ENCODE measurements at regions not wholly inside any gene's neighbourhood (a gene's known extent, or its start where the extent isn't known, plus 50 kb on each side); places are given as distances from the start of the nearest gene placed in this dataset.

GRCh38 chr2:43013821-43014345 is 212.5 kb downstream of the ZFP36L2 start:
- no peak overlapping the region for H3K9ac ChIP-seq (ENCODE audit: control insufficient read depth, extremely low read depth, insufficient read depth, low read length)
- no peaks in the 10 kb centered on the region for H3K9me3 ChIP-seq (ENCODE audit: control insufficient read depth, low read depth, low read length)
- no peaks in the 10 kb centered on the region for H4K20me1 ChIP-seq (ENCODE audit: control insufficient read depth, extremely low read depth, insufficient read depth, low read length)
- DNase-seq (ENCODE audit: low read depth, low spot score) = no peak
- H3K9me1 ChIP-seq (ENCODE audit: control insufficient read depth, extremely low read depth, insufficient read depth, low read length) = no peaks in the 10 kb centered on the region
- peaks cover 37% of the 10 kb centered on the region for H3K4me1 ChIP-seq (ENCODE audit: control insufficient read depth, extremely low read depth, insufficient read depth, low read length)
- H3K4me2 ChIP-seq (ENCODE audit: control insufficient read depth, extremely low read depth, insufficient read depth, low read depth, low read length) = no peak overlapping the region
- no peak for TF ChIP-seq EZH2 (IDR thresholded peaks at IDR 0.05; ENCODE audit: low read length)
- TF ChIP-seq CTCF (optimal IDR thresholded peaks at IDR 0.05 in 1 of 3, IDR thresholded peaks at IDR 0.05 in 1 of 3, conservative IDR thresholded peaks at IDR 0.05 in 1 of 3; ENCODE audit: extremely low read depth in 1 of 3, insufficient read depth in 2 of 3, low read length in 3 of 3) = no peak
- H3K4me3 ChIP-seq (ENCODE audit: control insufficient read depth in 2 of 3, extremely low read depth in 1 of 3, insufficient read depth in 2 of 3, low read depth in 1 of 3, low read length in 3 of 3) = no peak overlapping the region
- no peaks in the 10 kb centered on the region for H3K27me3 ChIP-seq (ENCODE audit: control insufficient read depth, extremely low read depth, insufficient read depth, low read length)
- H3K27ac ChIP-seq (ENCODE audit: control insufficient read depth, insufficient read depth, low read length) = no peak overlapping the region
- FAIRE-seq = no peak
- no peaks in the 10 kb centered on the region for H3K79me2 ChIP-seq (ENCODE audit: control insufficient read depth, insufficient read depth, low read length)
- dilution Hi-C loops (cut with MboI; ENCODE audit: extremely low pct_ligation_motif_present, low sequenced_read_pairs) = no loop called here
- peaks cover 0 to 1% of the 10 kb centered on the region in 2 experiments for H3K36me3 ChIP-seq (ENCODE audit: control insufficient read depth in 2 of 2, extremely low read depth in 1 of 2, insufficient read depth in 2 of 2, low read length in 2 of 2)
- no peak overlapping the region for H2AFZ ChIP-seq (ENCODE audit: control insufficient read depth, low read length)

- no peak for FAIRE-seq
- dilution Hi-C loops (cut with MboI; ENCODE audit: extremely low pct_ligation_motif_present, low sequenced_read_pairs) = no loop called here
- TF ChIP-seq EZH2 (IDR thresholded peaks at IDR 0.05; ENCODE audit: low read length) (no peak), CTCF (optimal IDR thresholded peaks at IDR 0.05 in 1 of 3, IDR thresholded peaks at IDR 0.05 in 1 of 3, conservative IDR thresholded peaks at IDR 0.05 in 1 of 3; ENCODE audit: extremely low read depth in 1 of 3, insufficient read depth in 2 of 3, low read length in 3 of 3) (no peak)
- DNase-seq (ENCODE audit: low read depth, low spot score) = no peak
- H3K4me2 ChIP-seq (ENCODE audit: control insufficient read depth, extremely low read depth, insufficient read depth, low read depth, low read length) = no peak overlapping the region
- no peaks in the 10 kb centered on the region for H3K27me3 ChIP-seq (ENCODE audit: control insufficient read depth, extremely low read depth, insufficient read depth, low read length)
- no peaks in the 10 kb centered on the region for H3K79me2 ChIP-seq (ENCODE audit: control insufficient read depth, insufficient read depth, low read length)
- no peaks in the 10 kb centered on the region for H4K20me1 ChIP-seq (ENCODE audit: control insufficient read depth, extremely low read depth, insufficient read depth, low read length)
- no peaks in the 10 kb centered on the region for H3K9me1 ChIP-seq (ENCODE audit: control insufficient read depth, extremely low read depth, insufficient read depth, low read length)
- no peak overlapping the region for H2AFZ ChIP-seq (ENCODE audit: control insufficient read depth, low read length)
- peaks cover 32% of the 10 kb centered on the region for H3K4me1 ChIP-seq (ENCODE audit: control insufficient read depth, extremely low read depth, insufficient read depth, low read length)
- H3K9me3 ChIP-seq (ENCODE audit: control insufficient read depth, low read depth, low read length) = no peaks in the 10 kb centered on the region
- H3K27ac ChIP-seq (ENCODE audit: control insufficient read depth, insufficient read depth, low read length) = no peak overlapping the region
- H3K4me3 ChIP-seq (ENCODE audit: control insufficient read depth in 2 of 3, extremely low read depth in 1 of 3, insufficient read depth in 2 of 3, low read depth in 1 of 3, low read length in 3 of 3) = no peak overlapping the region
- no peak overlapping the region for H3K9ac ChIP-seq (ENCODE audit: control insufficient read depth, extremely low read depth, insufficient read depth, low read length)
- H3K36me3 ChIP-seq (ENCODE audit: control insufficient read depth in 2 of 2, extremely low read depth in 1 of 2, insufficient read depth in 2 of 2, low read length in 2 of 2) = peaks cover 0 to 1% of the 10 kb centered on the region in 2 experiments
These were observed 213.4 kb downstream of the ZFP36L2 start for GRCh38 chr2:43012966-43013365.

Data from keratinocyte (primary cell).